HepG2 (cell line): ENCODE measurements at regions not wholly inside any gene's neighbourhood (a gene's known extent, or its start where the extent isn't known, plus 50 kb on each side); places are given as distances from the start of the nearest gene placed in this dataset.

Source experiments
- ATAC-seq: fragments of 200-7000 bp; cut with Tn5 transposase; 3 replicates; pipeline ENCODE4 v1.9.1; 2020; ENCODE audit warnings: mild to moderate bottlenecking, moderate library complexity
- BruUV-seq: library from RNA; stranded (reverse); fragments of 400-500 nt; replicated peaks from 2 replicates; lab custom pipeline; 2021; lab: Mats Ljungman, UMichigan
- CTCF ChIA-PET: fragments of 300-600 bp; formaldehyde crosslinking; extraction: SDS; loops from one replicate; lab custom pipeline; 2021; ENCODE audit warnings: low total read pairs, inconsistent platforms, low intra/inter-chr PET ratio; lab: Yijun Ruan, JAX
- POLR2A ChIA-PET: fragments of 350-600 bp; sonication (Branson Sonifier 250); formaldehyde crosslinking; loops from one replicate; lab custom pipeline; 2020; ENCODE audit warnings: antibody characterized with exemption, inconsistent platforms; lab: Yijun Ruan, JAX
- DNase-seq: peaks from one replicate; pipeline ENCODE4 v3.0.0-alpha.2; 2015; ENCODE audit warnings: low spot score
- FAIRE-seq: peaks from 3 replicates; lab custom pipeline; 2011; peaks lifted over from hg19 to GRCh38; lab: Jason Lieb, UNC
- H2AFZ ChIP-seq: one replicate; pipeline ENCODE4 v1.6.1; 2011; ENCODE audit warnings: low read length, inconsistent platforms
- H3K27ac ChIP-seq: fragments of 300-600 bp; 3 replicates; pipeline ENCODE4 v1.8.0; 2011; ENCODE audit warnings: mixed run types, mild to moderate bottlenecking, mixed read lengths, low read length, inconsistent platforms; ENCODE audit not compliant: insufficient read depth; ENCODE audit errors: extremely low read length
- H3K27me3 ChIP-seq, 2 experiments: fragments of 200-600 bp in 1 of 2; 2 replicates in 1 of 2; 3 replicates in 1 of 2; pipeline versions ENCODE4 v1.6.0 to v1.8.0; 2011; ENCODE audit warnings: low read length in 2 of 2, mild to moderate bottlenecking in 2 of 2, moderate library complexity in 2 of 2, inconsistent platforms in 1 of 2; ENCODE audit not compliant: insufficient read depth in 2 of 2, control insufficient read depth in 1 of 2
- H3K36me3 ChIP-seq, 2 experiments: fragments of 200-600 bp in 1 of 2; replicated peaks in 1 of 2; 2 replicates in 1 of 2; 3 replicates in 1 of 2; pipeline versions ENCODE4 v1.5.1 to v1.8.0; 2011; ENCODE audit warnings: low read length in 2 of 2, inconsistent platforms in 1 of 2; ENCODE audit not compliant: insufficient read depth in 2 of 2, control insufficient read depth in 1 of 2
- H3K4me1 ChIP-seq: 2 replicates; pipeline ENCODE4 v1.5.1; 2012; ENCODE audit warnings: low read length, inconsistent platforms; ENCODE audit not compliant: insufficient read depth
- H3K4me2 ChIP-seq: 2 replicates; pipeline ENCODE4 v1.6.0; 2011; ENCODE audit warnings: low read depth, low read length, inconsistent platforms
- H3K4me3 ChIP-seq, 3 experiments: fragments of 200-600 bp in 1 of 3; sonication (generic), shearing (Covaris generic) in 1 of 3; replicated peaks in 1 of 3; 2 replicates each; pipeline ENCODE4 v1.5.1; 2011 to 2016; ENCODE audit warnings: low read length in 3 of 3, inconsistent platforms in 2 of 3, low read depth in 2 of 3, mild to moderate bottlenecking in 2 of 3, control low read depth in 1 of 3, mixed read lengths in 1 of 3; ENCODE audit not compliant: insufficient read depth in 1 of 3
- H3K79me2 ChIP-seq: one replicate; pipeline ENCODE4 v1.6.1; 2011; ENCODE audit warnings: low read length, inconsistent platforms; ENCODE audit not compliant: insufficient read depth
- H3K9ac ChIP-seq: 2 replicates; pipeline ENCODE4 v1.6.0; 2011; ENCODE audit warnings: mild to moderate bottlenecking, low read depth, low read length, inconsistent platforms; ENCODE audit not compliant: insufficient read depth
- H3K9me3 ChIP-seq: 2 replicates; pipeline ENCODE4 v1.5.1; 2012; ENCODE audit warnings: mild to moderate bottlenecking, low read length
- H4K20me1 ChIP-seq: 2 replicates; pipeline ENCODE4 v1.6.0; 2011; ENCODE audit warnings: inconsistent platforms, mild to moderate bottlenecking, low read length, moderate library complexity; ENCODE audit not compliant: insufficient read depth
- ATM ChIP-seq: fragments of 450-650 bp; IDR thresholded peaks from 2 replicates; pipeline ENCODE4 v1.7.1; 2017; ENCODE audit warnings: mild to moderate bottlenecking, borderline replicate concordance
- CENPT ChIP-seq: sonication (generic); formaldehyde crosslinking; IDR thresholded peaks from 2 replicates; pipeline ENCODE4 v1.8.0; 2022; ENCODE audit warnings: low read depth, mild to moderate bottlenecking, moderate library complexity, missing genetic modification reagents
- ETV6 ChIP-seq: sonication (generic); formaldehyde crosslinking; conservative IDR thresholded peaks from 2 replicates; pipeline ENCODE4 v1.4.0; 2020; ENCODE audit warnings: missing genetic modification reagents
- GABPB1 ChIP-seq: IDR thresholded peaks from 2 replicates; pipeline ENCODE4 v1.6.1; 2016; ENCODE audit warnings: mild to moderate bottlenecking, missing genetic modification reagents, moderate library complexity, missing compliant biosample characterization
- HNRNPUL1 ChIP-seq: fragments of 200-400 bp; formaldehyde crosslinking; IDR thresholded peaks from 2 replicates; pipeline ENCODE4 v1.6.1; 2017; ENCODE audit warnings: low read depth, mild to moderate bottlenecking, low read length, moderate library complexity
- NFRKB ChIP-seq: fragments of 450-650 bp; IDR thresholded peaks from 2 replicates; pipeline ENCODE4 v1.6.1; 2017
- PATZ1 ChIP-seq: sonication (generic); formaldehyde crosslinking; IDR thresholded peaks from 2 replicates; pipeline ENCODE4 v1.4.0; 2020; ENCODE audit warnings: missing genetic modification reagents
- PBX2 ChIP-seq: IDR thresholded peaks from 2 replicates; pipeline ENCODE4 v1.6.1; 2016; ENCODE audit warnings: control low read depth
- PTBP1 ChIP-seq: fragments of 200-400 bp; formaldehyde crosslinking; IDR thresholded peaks from 2 replicates; pipeline ENCODE4 v1.6.1; 2018; ENCODE audit warnings: low read length, low read depth; ENCODE audit not compliant: poor library complexity, severe bottlenecking
- SP2 ChIP-seq: sonication (generic); formaldehyde crosslinking; IDR thresholded peaks from 2 replicates; pipeline ENCODE4 v1.5.1; 2020; ENCODE audit warnings: mild to moderate bottlenecking, missing genetic modification reagents
- U2AF1 ChIP-seq: fragments of 200-400 bp; formaldehyde crosslinking; optimal IDR thresholded peaks from 2 replicates; pipeline ENCODE3; 2017; ENCODE audit warnings: mild to moderate bottlenecking, low read depth, low read length
- ZBTB14 ChIP-seq: sonication (generic); formaldehyde crosslinking; IDR thresholded peaks from 2 replicates; pipeline ENCODE4 v1.4.0; 2020; ENCODE audit warnings: missing genetic modification reagents
- ZKSCAN5 ChIP-seq: sonication (generic); formaldehyde crosslinking; IDR thresholded peaks from 2 replicates; pipeline ENCODE4 v1.5.1; 2020; ENCODE audit warnings: mild to moderate bottlenecking, missing genetic modification reagents
- ZNF33A ChIP-seq: sonication (generic); formaldehyde crosslinking; IDR thresholded peaks from 2 replicates; pipeline ENCODE4 v1.5.1; 2020; ENCODE audit warnings: missing genetic modification reagents, mild to moderate bottlenecking, moderate library complexity, borderline replicate concordance
- ZNF747 ChIP-seq: sonication (generic); formaldehyde crosslinking; IDR thresholded peaks from 2 replicates; pipeline ENCODE4 v1.8.1; 2023; ENCODE audit warnings: missing genetic modification reagents, mild to moderate bottlenecking, borderline replicate concordance
- ZNF777 ChIP-seq: sonication (generic); formaldehyde crosslinking; IDR thresholded peaks from 2 replicates; pipeline ENCODE4 v1.4.0; 2020; ENCODE audit warnings: missing genetic modification reagents
- WGBS: methylation state at CpG from one replicate; pipeline ENCODE4 v1.1.6; 2017; ENCODE audit warnings: low lambda C conversion rate; 5-methylcytosine and 5-hydroxymethylcytosine counted together
- in situ Hi-C: cut with HindIII; loops from 2 replicates; pipeline ENCODE4 v1.10.0; 2017; ENCODE audit warnings: low pct_unique_long_range_greater_than_20kb; ENCODE audit not compliant: extremely low pct_ligation_motif_present
- intact Hi-C: fragments of 100-400 bp; cut with micrococcal nuclease; formaldehyde crosslinking; loops from one replicate; pipeline ENCODE4 v1.10.0; 2022; ENCODE audit not compliant: unreplicated experiment

- CTCF ChIA-PET, result no interaction called here
- Histone ChIP-seq H3K4me3 (no peak overlapping the region), H3K9ac (no peak overlapping the region), H3K4me2 (no peak overlapping the region), H4K20me1 (no peaks in the 10 kb centered on the region), H3K9me3 (no peaks in the 10 kb centered on the region), H3K27me3 (no peaks in the 10 kb centered on the region), H2AFZ (no peak overlapping the region), H3K27ac (no peak overlapping the region), H3K36me3 (no peaks in the 10 kb centered on the region), H3K4me1 (no peaks in the 10 kb centered on the region), H3K79me2 (no peaks in the 10 kb centered on the region)
- no TSS peak for BruUV-seq
- intact Hi-C loops, result no loop called here
- TF ChIP-seq CENPT, result no peak
- no peak for TF ChIP-seq ZNF747 (CRISPR knock-in tag)
- TF ChIP-seq PTBP1, result no peak
- TF ChIP-seq SP2 (CRISPR knock-in tag), result no peak
- no peak for TF ChIP-seq ZNF33A (CRISPR knock-in tag)
- no peak for TF ChIP-seq ATM
- TF ChIP-seq ETV6 (CRISPR knock-in tag), result no peak
- no peak for TF ChIP-seq U2AF1
- no peak for TF ChIP-seq ZKSCAN5 (CRISPR knock-in tag)
- TF ChIP-seq NFRKB, result no peak
- no peak for TF ChIP-seq PBX2 (CRISPR knock-in tag)
- no peak for TF ChIP-seq PATZ1
- no peak for TF ChIP-seq HNRNPUL1
- no peak for TF ChIP-seq GABPB1 (CRISPR knock-in tag)
- TF ChIP-seq ZNF777 (CRISPR knock-in tag), result no peak
- TF ChIP-seq ZBTB14, result no peak
- POLR2A ChIA-PET, result no interaction called here
- DNase-seq (no peak), ATAC-seq (no peak), FAIRE-seq (no peak)
- in situ Hi-C loops, result no loop called here
- WGBS, result 28% methylated on average over 5 of the region's 5 CpGs
These were observed 371.8 kb upstream of the E2F7 start for GRCh38 chr12:77437206-77437605.
